ENCODE measurements at regions not wholly inside any gene's neighbourhood (a gene's known extent, or its start where the extent isn't known, plus 50 kb on each side); places are given as distances from the start of the nearest gene placed in this dataset.

GRCh38 chr5:30894811-30895210 is 298.7 kb upstream of the CDH6 start:
- H3K36me3 ChIP-seq (ENCODE audit: control insufficient read depth, insufficient read depth, low read length): no peaks in the 10 kb centered on the region
- DNase-seq (ENCODE audit: low read depth in 2 of 2): peak in 1 of 2 donors; percentile 76
- no peaks in the 10 kb centered on the region for H3K9me3 ChIP-seq (ENCODE audit: control insufficient read depth, insufficient read depth, low read depth, low read length)
- no peak overlapping the region for H3K27ac ChIP-seq (ENCODE audit: insufficient read depth, low read length)
- no peaks in the 10 kb centered on the region for H4K20me1 ChIP-seq (ENCODE audit: control insufficient read depth, extremely low read depth, insufficient read depth, low read length)
- H3K9ac ChIP-seq (ENCODE audit: insufficient read depth, low read length): no peak overlapping the region
- H3K27me3 ChIP-seq (ENCODE audit: control insufficient read depth, insufficient read depth, low read length): no peaks in the 10 kb centered on the region
- no peak overlapping the region for H3K4me2 ChIP-seq (ENCODE audit: extremely low read depth, insufficient read depth, low read length)
- H3K79me2 ChIP-seq (ENCODE audit: control insufficient read depth, insufficient read depth, low read length): no peaks in the 10 kb centered on the region
- H3K4me3 ChIP-seq (replicated peaks in 1 of 4; ENCODE audit: control extremely low read depth in 1 of 4, insufficient read depth in 1 of 4, low read depth in 3 of 4, low read length in 4 of 4): no peak overlapping the region
- no peak overlapping the region for H2AFZ ChIP-seq (ENCODE audit: low read length)
- H3K4me1 ChIP-seq (ENCODE audit: control insufficient read depth, extremely low read depth, insufficient read depth, low read length): no peaks in the 10 kb centered on the region
- no peak for TF ChIP-seq EZH2 (IDR thresholded peaks at IDR 0.05; ENCODE audit: low read length, missing control alignments)
- TF ChIP-seq, protein P1, sequence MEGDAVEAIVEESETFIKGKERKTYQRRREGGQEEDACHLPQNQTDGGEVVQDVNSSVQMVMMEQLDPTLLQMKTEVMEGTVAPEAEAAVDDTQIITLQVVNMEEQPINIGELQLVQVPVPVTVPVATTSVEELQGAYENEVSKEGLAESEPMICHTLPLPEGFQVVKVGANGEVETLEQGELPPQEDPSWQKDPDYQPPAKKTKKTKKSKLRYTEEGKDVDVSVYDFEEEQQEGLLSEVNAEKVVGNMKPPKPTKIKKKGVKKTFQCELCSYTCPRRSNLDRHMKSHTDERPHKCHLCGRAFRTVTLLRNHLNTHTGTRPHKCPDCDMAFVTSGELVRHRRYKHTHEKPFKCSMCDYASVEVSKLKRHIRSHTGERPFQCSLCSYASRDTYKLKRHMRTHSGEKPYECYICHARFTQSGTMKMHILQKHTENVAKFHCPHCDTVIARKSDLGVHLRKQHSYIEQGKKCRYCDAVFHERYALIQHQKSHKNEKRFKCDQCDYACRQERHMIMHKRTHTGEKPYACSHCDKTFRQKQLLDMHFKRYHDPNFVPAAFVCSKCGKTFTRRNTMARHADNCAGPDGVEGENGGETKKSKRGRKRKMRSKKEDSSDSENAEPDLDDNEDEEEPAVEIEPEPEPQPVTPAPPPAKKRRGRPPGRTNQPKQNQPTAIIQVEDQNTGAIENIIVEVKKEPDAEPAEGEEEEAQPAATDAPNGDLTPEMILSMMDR (conservative IDR thresholded peaks at IDR 0.05 in 1 of 2, IDR thresholded peaks at IDR 0.05 in 1 of 2; ENCODE audit: low read depth in 1 of 2, low read length in 2 of 2): no peak

DNA sequence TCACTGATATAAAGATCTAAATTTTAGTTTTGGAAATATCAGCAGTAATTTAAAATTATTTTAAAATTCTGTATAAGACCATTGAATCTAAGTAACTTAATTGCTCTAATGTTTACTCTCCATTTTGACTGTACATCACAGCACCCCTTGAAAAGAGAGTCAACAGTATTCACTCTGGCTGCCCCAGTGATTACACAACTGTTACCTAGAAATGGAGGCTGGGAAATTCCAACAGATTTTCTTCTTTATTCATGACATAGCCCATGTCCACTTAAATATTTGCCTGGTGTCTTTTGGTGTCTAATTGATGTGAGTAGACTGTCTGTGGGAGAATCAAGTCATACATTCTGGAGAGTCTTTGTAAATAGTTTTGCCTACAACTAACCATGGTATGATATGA is 301.8 kb upstream of the CDH6 start:
- no peaks in the 10 kb centered on the region for H3K27me3 ChIP-seq (ENCODE audit: control insufficient read depth, insufficient read depth, low read length)
- H3K4me2 ChIP-seq (ENCODE audit: extremely low read depth, insufficient read depth, low read length): no peak overlapping the region
- no peak overlapping the region for H3K9ac ChIP-seq (ENCODE audit: insufficient read depth, low read length)
- H3K4me3 ChIP-seq (replicated peaks in 1 of 4; ENCODE audit: control extremely low read depth in 1 of 4, insufficient read depth in 1 of 4, low read depth in 3 of 4, low read length in 4 of 4): no peak overlapping the region
- no peaks in the 10 kb centered on the region for H3K9me3 ChIP-seq (ENCODE audit: control insufficient read depth, insufficient read depth, low read depth, low read length)
- no peaks in the 10 kb centered on the region for H3K4me1 ChIP-seq (ENCODE audit: control insufficient read depth, extremely low read depth, insufficient read depth, low read length)
- H3K36me3 ChIP-seq (ENCODE audit: control insufficient read depth, insufficient read depth, low read length): no peaks in the 10 kb centered on the region
- no peak for DNase-seq (ENCODE audit: low read depth in 2 of 2)
- TF ChIP-seq, protein P1 (conservative IDR thresholded peaks at IDR 0.05 in 1 of 2, IDR thresholded peaks at IDR 0.05 in 1 of 2; ENCODE audit: low read depth in 1 of 2, low read length in 2 of 2): no peak
- TF ChIP-seq EZH2 (IDR thresholded peaks at IDR 0.05; ENCODE audit: low read length, missing control alignments): no peak
- no peaks in the 10 kb centered on the region for H4K20me1 ChIP-seq (ENCODE audit: control insufficient read depth, extremely low read depth, insufficient read depth, low read length)
- H2AFZ ChIP-seq (ENCODE audit: low read length): no peak overlapping the region
- no peaks in the 10 kb centered on the region for H3K79me2 ChIP-seq (ENCODE audit: control insufficient read depth, insufficient read depth, low read length)
- H3K27ac ChIP-seq (ENCODE audit: insufficient read depth, low read length): no peak overlapping the region

DNA sequence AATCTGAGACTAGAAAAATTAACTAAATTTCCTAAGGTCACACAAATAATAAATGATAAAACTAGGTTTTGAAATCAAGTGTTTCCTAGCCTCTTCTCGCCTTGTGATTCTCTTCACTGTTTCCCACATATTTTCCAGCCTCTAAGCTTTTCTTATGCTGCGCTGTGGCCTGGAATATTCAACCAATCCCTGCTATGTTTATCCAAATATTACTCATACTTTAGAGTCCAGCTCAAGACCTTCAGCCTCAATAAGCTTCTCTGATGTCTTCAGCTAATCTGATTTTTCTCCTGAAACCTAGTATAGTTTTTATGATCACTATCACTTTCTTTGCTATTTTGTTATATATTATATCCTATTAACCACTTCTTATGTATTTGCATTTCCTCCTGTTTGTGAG is 303.1 kb upstream of the CDH6 start:
- Histone ChIP-seq H3K27ac (ENCODE audit: insufficient read depth, low read length) (no peak overlapping the region), H3K36me3 (ENCODE audit: control insufficient read depth, insufficient read depth, low read length) (no peaks in the 10 kb centered on the region), H3K9ac (ENCODE audit: insufficient read depth, low read length) (no peak overlapping the region), H3K4me3 (replicated peaks in 1 of 4; ENCODE audit: control extremely low read depth in 1 of 4, insufficient read depth in 1 of 4, low read depth in 3 of 4, low read length in 4 of 4) (no peak overlapping the region), H4K20me1 (ENCODE audit: control insufficient read depth, extremely low read depth, insufficient read depth, low read length) (no peaks in the 10 kb centered on the region), H3K9me3 (ENCODE audit: control insufficient read depth, insufficient read depth, low read depth, low read length) (no peaks in the 10 kb centered on the region), H3K27me3 (ENCODE audit: control insufficient read depth, insufficient read depth, low read length) (no peaks in the 10 kb centered on the region), H2AFZ (ENCODE audit: low read length) (no peak overlapping the region), H3K4me1 (ENCODE audit: control insufficient read depth, extremely low read depth, insufficient read depth, low read length) (no peaks in the 10 kb centered on the region), H3K4me2 (ENCODE audit: extremely low read depth, insufficient read depth, low read length) (no peak overlapping the region), H3K79me2 (ENCODE audit: control insufficient read depth, insufficient read depth, low read length) (no peaks in the 10 kb centered on the region)
- no peak for TF ChIP-seq EZH2 (IDR thresholded peaks at IDR 0.05; ENCODE audit: low read length, missing control alignments)
- TF ChIP-seq, protein P1 (conservative IDR thresholded peaks at IDR 0.05 in 1 of 2, IDR thresholded peaks at IDR 0.05 in 1 of 2; ENCODE audit: low read depth in 1 of 2, low read length in 2 of 2): no peak
- DNase-seq (ENCODE audit: low read depth in 2 of 2): peak in 1 of 2 donors; percentile 11

Data from fibroblast of lung (primary cell).